ENCODE measurements at regions not wholly inside any gene's neighbourhood (a gene's known extent, or its start where the extent isn't known, plus 50 kb on each side); places are given as distances from the start of the nearest gene placed in this dataset.
"Not testable (repeated sequence)": the region's sequence is repeated elsewhere in the genome, so short reads cannot be mapped to it uniquely, and the experiment has no call there.

GRCh38 chr5:84715091-84715490 is 330.4 kb upstream of the EDIL3 start:
- no peak overlapping the region for H3K27ac ChIP-seq
- no peak overlapping the region for H3K9ac ChIP-seq
- H3K9me3 ChIP-seq (replicated peaks in 1 of 11) = peaks cover 6 to 20% (median 12%) of the 10 kb centered on the region in 11 experiments; a peak in 17 of 22 replicates
- no peaks in the 10 kb centered on the region for H4K20me1 ChIP-seq
- no peak overlapping the region for H3K4me3 ChIP-seq
- H3K4me1 ChIP-seq = peaks cover 4 to 27% (median 13%) of the 10 kb centered on the region in 10 experiments; a peak in 15 of 20 replicates
- TF ChIP-seq Cebpa-rat (IDR thresholded peaks at IDR 0.05) = no peak
- no peak overlapping the region for H3K4me2 ChIP-seq
- H3K36me3 ChIP-seq = no peaks in the 10 kb centered on the region
- no peaks in the 10 kb centered on the region for H3K27me3 ChIP-seq

GRCh38 chr5:84709075-84709474 is 324.4 kb upstream of the EDIL3 start:
- Histone ChIP-seq H3K27ac (no peak overlapping the region), H3K4me1 (no peaks in the 10 kb centered on the region), H3K36me3 (no peaks in the 10 kb centered on the region), H3K4me3 (no peak overlapping the region), H3K4me2 (no peak overlapping the region), H3K9me3 (replicated peaks in 1 of 11) (peaks cover 0 to 5% (median 0%) of the 10 kb centered on the region in 11 experiments; a peak in 2 of 22 replicates), H4K20me1 (no peaks in the 10 kb centered on the region), H3K9ac (no peak overlapping the region), H3K27me3 (no peaks in the 10 kb centered on the region)
- TF ChIP-seq Cebpa-rat (IDR thresholded peaks at IDR 0.05) = no peak

GRCh38 chr5:84706678-84707641 is 322.3 kb upstream of the EDIL3 start:
- peaks cover 0 to 5% (median 0%) of the 10 kb centered on the region in 11 experiments; a peak in 2 of 22 replicates for H3K9me3 ChIP-seq (replicated peaks in 1 of 11)
- H4K20me1 ChIP-seq = no peaks in the 10 kb centered on the region
- H3K27ac ChIP-seq = no peak overlapping the region
- no peak overlapping the region for H3K4me2 ChIP-seq
- H3K36me3 ChIP-seq = no peaks in the 10 kb centered on the region
- no peaks in the 10 kb centered on the region for H3K4me1 ChIP-seq
- H3K27me3 ChIP-seq = no peaks in the 10 kb centered on the region
- no peak overlapping the region for H3K4me3 ChIP-seq
- no peak overlapping the region for H3K9ac ChIP-seq
- no peak for TF ChIP-seq Cebpa-rat (IDR thresholded peaks at IDR 0.05)

- not testable (repeated sequence) for H3K27ac ChIP-seq; H4K20me1 ChIP-seq; H3K9ac ChIP-seq; H3K9me3 ChIP-seq (replicated peaks in 1 of 11); H3K4me1 ChIP-seq; H3K4me2 ChIP-seq; H3K4me3 ChIP-seq; H3K27me3 ChIP-seq; H3K36me3 ChIP-seq
These were observed 315.9 kb upstream of the EDIL3 start for GRCh38 chr5:84700545-84700944.

- no peaks in the 10 kb centered on the region for H3K4me1 ChIP-seq
- H3K9ac ChIP-seq = no peak overlapping the region
- H3K27me3 ChIP-seq = no peaks in the 10 kb centered on the region
- no peak overlapping the region for H3K27ac ChIP-seq
- H3K36me3 ChIP-seq = no peaks in the 10 kb centered on the region
- H3K4me3 ChIP-seq = no peak overlapping the region
- peaks cover 0 to 6% (median 0%) of the 10 kb centered on the region in 11 experiments; a peak in 1 of 22 replicates for H3K9me3 ChIP-seq (replicated peaks in 1 of 11)
- H4K20me1 ChIP-seq = no peaks in the 10 kb centered on the region
- no peak for TF ChIP-seq Cebpa-rat (IDR thresholded peaks at IDR 0.05)
- no peak overlapping the region for H3K4me2 ChIP-seq
These were observed 312.0 kb upstream of the EDIL3 start for GRCh38 chr5:84696651-84697050.

GRCh38 chr5:84695330-84695729 is 310.6 kb upstream of the EDIL3 start:
- no peak overlapping the region for H3K4me2 ChIP-seq
- no peaks in the 10 kb centered on the region for H3K36me3 ChIP-seq
- H3K9ac ChIP-seq = no peak overlapping the region
- peaks cover 0 to 6% (median 0%) of the 10 kb centered on the region in 11 experiments; a peak in 1 of 22 replicates for H3K9me3 ChIP-seq (replicated peaks in 1 of 11)
- H3K4me3 ChIP-seq = no peak overlapping the region
- TF ChIP-seq Cebpa-rat (IDR thresholded peaks at IDR 0.05) = no peak
- H3K27ac ChIP-seq = no peak overlapping the region
- H3K27me3 ChIP-seq = no peaks in the 10 kb centered on the region
- H4K20me1 ChIP-seq = no peaks in the 10 kb centered on the region
- H3K4me1 ChIP-seq = no peaks in the 10 kb centered on the region

- H3K27me3 ChIP-seq = no peaks in the 10 kb centered on the region
- no peaks in the 10 kb centered on the region for H3K4me1 ChIP-seq
- no peak overlapping the region for H3K9ac ChIP-seq
These were observed 308.6 kb upstream of the EDIL3 start for GRCh38 chr5:84693256-84693655.

GRCh38 chr5:84688566-84688965 is 303.9 kb upstream of the EDIL3 start:
- Histone ChIP-seq H3K27me3 (no peaks in the 10 kb centered on the region), H3K9me3 (replicated peaks in 1 of 11) (no peaks in the 10 kb centered on the region), H4K20me1 (no peaks in the 10 kb centered on the region), H3K4me1 (no peaks in the 10 kb centered on the region), H3K4me3 (no peak overlapping the region), H3K27ac (no peak overlapping the region), H3K4me2 (no peak overlapping the region), H3K36me3 (no peaks in the 10 kb centered on the region), H3K9ac (no peak overlapping the region)
- TF ChIP-seq Cebpa-rat (IDR thresholded peaks at IDR 0.05) = no peak

More at GRCh38 chr5:84693256-84693655, 308.6 kb upstream of the EDIL3 start:
- Histone ChIP-seq H3K36me3 (no peaks in the 10 kb centered on the region), H4K20me1 (no peaks in the 10 kb centered on the region), H3K27ac (no peak overlapping the region), H3K4me3 (no peak overlapping the region), H3K4me2 (no peak overlapping the region), H3K9me3 (replicated peaks in 1 of 11) (peaks cover 0 to 6% (median 0%) of the 10 kb centered on the region in 11 experiments; a peak in 1 of 22 replicates)
- TF ChIP-seq Cebpa-rat (IDR thresholded peaks at IDR 0.05) = no peak

GRCh38 chr5:84685121-84685894 is 300.6 kb upstream of the EDIL3 start:
- no peaks in the 10 kb centered on the region for H4K20me1 ChIP-seq
- H3K4me2 ChIP-seq = no peak overlapping the region
- no peaks in the 10 kb centered on the region for H3K27me3 ChIP-seq
- no peaks in the 10 kb centered on the region for H3K4me1 ChIP-seq
- no peak overlapping the region for H3K4me3 ChIP-seq
- H3K9me3 ChIP-seq (replicated peaks in 1 of 11) = no peaks in the 10 kb centered on the region
- TF ChIP-seq Cebpa-rat (IDR thresholded peaks at IDR 0.05) = no peak
- no peaks in the 10 kb centered on the region for H3K36me3 ChIP-seq
- H3K9ac ChIP-seq = no peak overlapping the region
- no peak overlapping the region for H3K27ac ChIP-seq

Measured in BLaER1 treated with 17β-estradiol and CSF1 and Interleukin-3, amounts not matched to agents 10 nM and 100 nM (cell line).